ENCODE measurements at regions not wholly inside any gene's neighbourhood (a gene's known extent, or its start where the extent isn't known, plus 50 kb on each side); places are given as distances from the start of the nearest gene placed in this dataset.

DNA sequence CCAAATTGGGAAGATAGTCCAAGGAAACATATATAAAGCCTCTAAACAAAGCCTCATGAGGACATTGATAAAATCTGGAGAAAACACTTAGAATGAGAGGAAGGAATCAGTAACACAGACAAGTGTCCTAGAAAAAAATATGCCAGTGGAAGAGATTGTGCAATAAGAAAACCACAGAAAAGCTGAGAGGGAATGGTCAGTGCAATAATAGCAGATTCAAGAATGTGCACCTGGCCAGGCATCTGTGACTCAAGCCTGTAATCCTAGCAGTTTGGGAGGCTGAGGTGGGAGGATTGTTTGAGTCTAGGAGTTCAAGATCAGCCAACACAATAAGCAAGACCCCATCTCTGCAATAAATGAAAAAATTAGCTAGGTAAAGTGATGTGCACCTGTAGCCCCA lies 691.2 kb upstream of the CDH6 start:
- TF ChIP-seq, protein P1, sequence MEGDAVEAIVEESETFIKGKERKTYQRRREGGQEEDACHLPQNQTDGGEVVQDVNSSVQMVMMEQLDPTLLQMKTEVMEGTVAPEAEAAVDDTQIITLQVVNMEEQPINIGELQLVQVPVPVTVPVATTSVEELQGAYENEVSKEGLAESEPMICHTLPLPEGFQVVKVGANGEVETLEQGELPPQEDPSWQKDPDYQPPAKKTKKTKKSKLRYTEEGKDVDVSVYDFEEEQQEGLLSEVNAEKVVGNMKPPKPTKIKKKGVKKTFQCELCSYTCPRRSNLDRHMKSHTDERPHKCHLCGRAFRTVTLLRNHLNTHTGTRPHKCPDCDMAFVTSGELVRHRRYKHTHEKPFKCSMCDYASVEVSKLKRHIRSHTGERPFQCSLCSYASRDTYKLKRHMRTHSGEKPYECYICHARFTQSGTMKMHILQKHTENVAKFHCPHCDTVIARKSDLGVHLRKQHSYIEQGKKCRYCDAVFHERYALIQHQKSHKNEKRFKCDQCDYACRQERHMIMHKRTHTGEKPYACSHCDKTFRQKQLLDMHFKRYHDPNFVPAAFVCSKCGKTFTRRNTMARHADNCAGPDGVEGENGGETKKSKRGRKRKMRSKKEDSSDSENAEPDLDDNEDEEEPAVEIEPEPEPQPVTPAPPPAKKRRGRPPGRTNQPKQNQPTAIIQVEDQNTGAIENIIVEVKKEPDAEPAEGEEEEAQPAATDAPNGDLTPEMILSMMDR (IDR thresholded peaks at IDR 0.05; ENCODE audit: insufficient read depth, low read length) = no peak
- no peak for TF ChIP-seq POLR2AphosphoS5 (IDR thresholded peaks at IDR 0.05; ENCODE audit: low read depth)
- TF ChIP-seq, protein P2, sequence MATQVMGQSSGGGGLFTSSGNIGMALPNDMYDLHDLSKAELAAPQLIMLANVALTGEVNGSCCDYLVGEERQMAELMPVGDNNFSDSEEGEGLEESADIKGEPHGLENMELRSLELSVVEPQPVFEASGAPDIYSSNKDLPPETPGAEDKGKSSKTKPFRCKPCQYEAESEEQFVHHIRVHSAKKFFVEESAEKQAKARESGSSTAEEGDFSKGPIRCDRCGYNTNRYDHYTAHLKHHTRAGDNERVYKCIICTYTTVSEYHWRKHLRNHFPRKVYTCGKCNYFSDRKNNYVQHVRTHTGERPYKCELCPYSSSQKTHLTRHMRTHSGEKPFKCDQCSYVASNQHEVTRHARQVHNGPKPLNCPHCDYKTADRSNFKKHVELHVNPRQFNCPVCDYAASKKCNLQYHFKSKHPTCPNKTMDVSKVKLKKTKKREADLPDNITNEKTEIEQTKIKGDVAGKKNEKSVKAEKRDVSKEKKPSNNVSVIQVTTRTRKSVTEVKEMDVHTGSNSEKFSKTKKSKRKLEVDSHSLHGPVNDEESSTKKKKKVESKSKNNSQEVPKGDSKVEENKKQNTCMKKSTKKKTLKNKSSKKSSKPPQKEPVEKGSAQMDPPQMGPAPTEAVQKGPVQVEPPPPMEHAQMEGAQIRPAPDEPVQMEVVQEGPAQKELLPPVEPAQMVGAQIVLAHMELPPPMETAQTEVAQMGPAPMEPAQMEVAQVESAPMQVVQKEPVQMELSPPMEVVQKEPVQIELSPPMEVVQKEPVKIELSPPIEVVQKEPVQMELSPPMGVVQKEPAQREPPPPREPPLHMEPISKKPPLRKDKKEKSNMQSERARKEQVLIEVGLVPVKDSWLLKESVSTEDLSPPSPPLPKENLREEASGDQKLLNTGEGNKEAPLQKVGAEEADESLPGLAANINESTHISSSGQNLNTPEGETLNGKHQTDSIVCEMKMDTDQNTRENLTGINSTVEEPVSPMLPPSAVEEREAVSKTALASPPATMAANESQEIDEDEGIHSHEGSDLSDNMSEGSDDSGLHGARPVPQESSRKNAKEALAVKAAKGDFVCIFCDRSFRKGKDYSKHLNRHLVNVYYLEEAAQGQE (IDR thresholded peaks at IDR 0.05; ENCODE audit: insufficient replicate concordance, low read depth) = no peak

All from HL-60 (cell line).